SK-N-SH (cell line): ENCODE measurements at regions not wholly inside any gene's neighbourhood (a gene's known extent, or its start where the extent isn't known, plus 50 kb on each side); places are given as distances from the start of the nearest gene placed in this dataset.

ENCODE experiments used
- CTCF ChIA-PET: fragments of 300-600, 350-600 bp; formaldehyde crosslinking; extraction: SDS; loops from one replicate; lab custom pipeline; 2021; lab: Yijun Ruan, JAX
- POLR2A ChIA-PET: fragments of 350-600 bp; sonication (Branson Sonifier 250); formaldehyde crosslinking; extraction: SDS; loops from one replicate; lab custom pipeline; 2020; ENCODE audit warnings: antibody characterized with exemption, inconsistent platforms; lab: Yijun Ruan, JAX
- DNase-seq: peaks from one replicate; pipeline ENCODE4 v3.0.0; 2012
- H2AFZ ChIP-seq: fragments of 200-600 bp; sonication (generic); 2 replicates; pipeline ENCODE4 v1.8.1; 2016; ENCODE audit warnings: antibody characterized with exemption, mild to moderate bottlenecking, low read depth
- H3F3A ChIP-seq: fragments of 200-600 bp; sonication (generic); replicated peaks from 2 replicates; pipeline ENCODE3; 2016; ENCODE audit warnings: antibody characterized with exemption, mild to moderate bottlenecking; ENCODE audit not compliant: insufficient read depth
- H3K27ac ChIP-seq, 2 experiments: fragments of 200-500 bp in 1 of 2; fragments of 200-600 bp in 1 of 2; sonication (Bioruptor generic) in 1 of 2; sonication (generic), shearing (Covaris generic) in 1 of 2; 2 replicates each; pipeline versions ENCODE4 v1.5.1 to v1.6.1; 2014 to 2016; ENCODE audit warnings: low read depth in 2 of 2, inconsistent platforms in 1 of 2, low read length in 1 of 2, mild to moderate bottlenecking in 1 of 2, mixed read lengths in 1 of 2
- H3K27me3 ChIP-seq: fragments of 200-600 bp; sonication (generic), shearing (Covaris generic); 2 replicates; pipeline ENCODE4 v1.6.1; 2016; ENCODE audit warnings: mixed run types; ENCODE audit not compliant: insufficient read depth
- H3K36me3 ChIP-seq, 2 experiments: fragments of 200-500 bp in 1 of 2; fragments of 200-600 bp in 1 of 2; sonication (Bioruptor generic) in 1 of 2; sonication (generic) in 1 of 2; replicated peaks in 1 of 2; 2 replicates each; pipeline versions ENCODE3 to v1.5.1; 2014 to 2016; ENCODE audit warnings: low read length in 1 of 2, mild to moderate bottlenecking in 1 of 2; ENCODE audit not compliant: insufficient read depth in 2 of 2, control insufficient read depth in 1 of 2
- H3K4me1 ChIP-seq, 2 experiments: fragments of 200-500 bp in 1 of 2; fragments of 200-600 bp in 1 of 2; sonication (Bioruptor generic) in 1 of 2; sonication (generic), shearing (Covaris generic) in 1 of 2; 2 replicates each; pipeline versions ENCODE4 v1.5.1 to v1.6.1; 2014 to 2016; ENCODE audit warnings: low read depth in 1 of 2, low read length in 1 of 2, mixed run types in 1 of 2; ENCODE audit not compliant: insufficient read depth in 2 of 2, control insufficient read depth in 1 of 2
- H3K4me2 ChIP-seq: fragments of 200-600 bp; sonication (generic), shearing (Covaris generic); 2 replicates; pipeline ENCODE4 v1.6.1; 2017; ENCODE audit warnings: mixed run types
- H3K4me3 ChIP-seq, 2 experiments: fragments of 200-500 bp in 1 of 2; fragments of 200-600 bp in 1 of 2; sonication (Bioruptor generic) in 1 of 2; sonication (generic), shearing (Covaris generic) in 1 of 2; 2 replicates each; pipeline versions ENCODE4 v1.5.1 to v1.8.1; 2014 to 2016; ENCODE audit warnings: low read depth in 2 of 2, inconsistent platforms in 1 of 2, low read length in 1 of 2, mild to moderate bottlenecking in 1 of 2, mixed read lengths in 1 of 2, moderate library complexity in 1 of 2
- H3K79me2 ChIP-seq: fragments of 200-600 bp; sonication (generic); 2 replicates; pipeline ENCODE4 v1.8.1; 2017; ENCODE audit warnings: mild to moderate bottlenecking; ENCODE audit not compliant: insufficient read depth
- H3K9ac ChIP-seq: fragments of 200-600 bp; sonication (generic); 2 replicates; pipeline ENCODE4 v1.6.1; 2017; ENCODE audit warnings: mixed run types
- H3K9me2 ChIP-seq: fragments of 200-600 bp; sonication (generic); 2 replicates; pipeline ENCODE4 v1.6.1; 2017; ENCODE audit warnings: mixed run types
- H3K9me3 ChIP-seq: fragments of 200-600 bp; sonication (generic); 2 replicates; pipeline ENCODE4 v1.6.1; 2017; ENCODE audit warnings: mixed run types, mild to moderate bottlenecking, moderate library complexity
- H4K20me1 ChIP-seq: fragments of 200-600 bp; sonication (generic); 2 replicates; pipeline ENCODE4 v1.6.1; 2017; ENCODE audit warnings: mild to moderate bottlenecking, mixed run types; ENCODE audit not compliant: insufficient read depth
- ELF1 ChIP-seq: IDR thresholded peaks from 2 replicates; pipeline ENCODE4 v1.4.0; 2012
- FOSL2 ChIP-seq: IDR thresholded peaks from 2 replicates; pipeline ENCODE4 v1.4.0; 2012; ENCODE audit warnings: low read depth, mild to moderate bottlenecking, moderate library complexity, borderline replicate concordance
- FOXJ3 ChIP-seq: sonication (generic); formaldehyde crosslinking; IDR thresholded peaks from 2 replicates; pipeline ENCODE4 v1.5.1; 2020; ENCODE audit warnings: mild to moderate bottlenecking, missing genetic modification reagents
- FOXM1 ChIP-seq: IDR thresholded peaks from 2 replicates; pipeline ENCODE4 v1.4.0; 2012; ENCODE audit warnings: low read depth, mild to moderate bottlenecking
- GABPA ChIP-seq: IDR thresholded peaks from 2 replicates; pipeline ENCODE4 v1.4.0; 2012; ENCODE audit warnings: low read depth, mild to moderate bottlenecking
- POLR2AphosphoS5 ChIP-seq: IDR thresholded peaks from 2 replicates; pipeline ENCODE4 v1.6.1; 2012; ENCODE audit warnings: low read depth, low read length
- SIN3A ChIP-seq: IDR thresholded peaks from 2 replicates; pipeline ENCODE4 v1.6.1; 2012; ENCODE audit warnings: low read depth, mild to moderate bottlenecking, low read length, moderate library complexity, borderline replicate concordance
- SMC3 ChIP-seq: IDR thresholded peaks from 2 replicates; pipeline ENCODE4 v1.6.1; 2012; ENCODE audit warnings: low read depth, low read length, improper control_type of control experiment
- TAF1 ChIP-seq: IDR thresholded peaks from 2 replicates; pipeline ENCODE4 v1.6.1; 2012; ENCODE audit warnings: low read depth, mild to moderate bottlenecking, low read length, moderate library complexity, borderline replicate concordance
- YY1 ChIP-seq: IDR thresholded peaks from 2 replicates; pipeline ENCODE4 v1.4.0; 2012; ENCODE audit warnings: low read depth, mild to moderate bottlenecking
- WGBS: methylation state at CpG from one replicate; pipeline ENCODE4 v1.1.6; 2017; ENCODE audit warnings: low lambda C conversion rate; 5-methylcytosine and 5-hydroxymethylcytosine counted together
- TF ChIP-seq, protein P1 (sequence below): fragments of 200-600 bp; sonication (generic); IDR thresholded peaks from 2 replicates; pipeline ENCODE4 v1.6.1; 2017; ENCODE audit warnings: antibody characterized with exemption, mild to moderate bottlenecking, moderate library complexity
- TF ChIP-seq, protein P2 (sequence below): IDR thresholded peaks from 2 replicates; pipeline ENCODE4 v1.4.0; 2012; ENCODE audit warnings: low read depth
- TF ChIP-seq, protein P3 (sequence below): IDR thresholded peaks from 2 replicates; pipeline ENCODE4 v1.6.1; 2012; ENCODE audit warnings: mild to moderate bottlenecking, low read depth, low read length, moderate library complexity

DNA sequence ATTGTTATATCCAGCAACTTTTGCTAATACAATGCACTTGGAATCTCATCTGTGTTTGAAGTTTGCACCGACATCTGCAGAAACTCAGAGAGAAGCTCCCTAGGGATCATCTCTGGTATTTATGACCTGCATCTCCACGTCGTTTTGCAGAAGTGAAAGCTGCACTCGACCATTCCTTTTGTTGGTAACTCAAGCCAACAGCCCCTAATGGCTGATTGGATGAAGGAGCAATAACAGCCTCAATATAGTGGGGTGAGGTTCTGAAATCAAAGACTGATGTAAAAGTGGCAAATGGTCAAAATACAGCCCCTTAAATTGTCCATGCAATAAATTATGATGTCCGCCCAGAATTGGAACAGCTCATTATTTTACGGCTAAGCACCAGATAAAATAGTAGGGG lies 344.2 kb upstream of the KAZN start:
- no peak overlapping the region for H3K27ac ChIP-seq
- CTCF ChIA-PET = no interaction called here
- H3K79me2 ChIP-seq = no peaks in the 10 kb centered on the region
- H2AFZ ChIP-seq = no peak overlapping the region
- WGBS = 19% methylated on average over 6 of the region's 6 CpGs
- TF ChIP-seq FOXM1 (no peak), GABPA (no peak), FOXJ3 (CRISPR knock-in tag) (no peak), FOSL2 (no peak), SIN3A (no peak), YY1 (no peak), ELF1 (no peak)
- TF ChIP-seq, protein P1, sequence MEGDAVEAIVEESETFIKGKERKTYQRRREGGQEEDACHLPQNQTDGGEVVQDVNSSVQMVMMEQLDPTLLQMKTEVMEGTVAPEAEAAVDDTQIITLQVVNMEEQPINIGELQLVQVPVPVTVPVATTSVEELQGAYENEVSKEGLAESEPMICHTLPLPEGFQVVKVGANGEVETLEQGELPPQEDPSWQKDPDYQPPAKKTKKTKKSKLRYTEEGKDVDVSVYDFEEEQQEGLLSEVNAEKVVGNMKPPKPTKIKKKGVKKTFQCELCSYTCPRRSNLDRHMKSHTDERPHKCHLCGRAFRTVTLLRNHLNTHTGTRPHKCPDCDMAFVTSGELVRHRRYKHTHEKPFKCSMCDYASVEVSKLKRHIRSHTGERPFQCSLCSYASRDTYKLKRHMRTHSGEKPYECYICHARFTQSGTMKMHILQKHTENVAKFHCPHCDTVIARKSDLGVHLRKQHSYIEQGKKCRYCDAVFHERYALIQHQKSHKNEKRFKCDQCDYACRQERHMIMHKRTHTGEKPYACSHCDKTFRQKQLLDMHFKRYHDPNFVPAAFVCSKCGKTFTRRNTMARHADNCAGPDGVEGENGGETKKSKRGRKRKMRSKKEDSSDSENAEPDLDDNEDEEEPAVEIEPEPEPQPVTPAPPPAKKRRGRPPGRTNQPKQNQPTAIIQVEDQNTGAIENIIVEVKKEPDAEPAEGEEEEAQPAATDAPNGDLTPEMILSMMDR = no peak
- TF ChIP-seq, protein P2, sequence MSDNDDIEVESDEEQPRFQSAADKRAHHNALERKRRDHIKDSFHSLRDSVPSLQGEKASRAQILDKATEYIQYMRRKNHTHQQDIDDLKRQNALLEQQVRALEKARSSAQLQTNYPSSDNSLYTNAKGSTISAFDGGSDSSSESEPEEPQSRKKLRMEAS = no peak
- no peaks in the 10 kb centered on the region for H3K9me2 ChIP-seq
- no peaks in the 10 kb centered on the region for H4K20me1 ChIP-seq
- no peak overlapping the region for H3K4me2 ChIP-seq
- H3K27me3 ChIP-seq = no peaks in the 10 kb centered on the region
- DNase-seq = no peak
- no peaks in the 10 kb centered on the region for H3K9me3 ChIP-seq
- POLR2A ChIA-PET = no interaction called here
- no peaks in the 10 kb centered on the region for H3K4me1 ChIP-seq
- no peak overlapping the region for H3K9ac ChIP-seq
- H3K4me3 ChIP-seq = no peak overlapping the region
- no peaks in the 10 kb centered on the region for H3F3A ChIP-seq
- H3K36me3 ChIP-seq = no peaks in the 10 kb centered on the region

DNA sequence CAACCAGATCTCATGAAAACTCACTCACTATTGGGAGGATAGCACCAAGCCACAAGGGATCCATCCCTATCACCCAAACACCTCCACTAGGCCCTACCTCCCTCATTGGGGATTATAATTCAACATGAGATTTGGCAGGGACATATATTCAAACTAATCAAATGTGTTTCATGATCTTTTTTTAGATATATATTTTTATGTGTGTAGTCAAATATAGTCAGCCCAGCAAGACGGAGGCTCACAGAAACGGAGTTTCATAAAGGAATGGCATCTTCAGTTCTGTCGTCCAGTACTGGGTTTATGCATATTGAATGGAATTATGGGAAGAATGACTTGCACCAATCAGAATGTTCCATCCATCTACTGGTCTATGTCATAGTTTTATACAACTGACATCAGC lies 343.3 kb upstream of the KAZN start:
- Histone ChIP-seq H3K4me1 (no peaks in the 10 kb centered on the region), H3F3A (no peaks in the 10 kb centered on the region), H3K9me3 (no peaks in the 10 kb centered on the region)
- DNase-seq = no peak
- 17% methylated on average over 3 of the region's 3 CpGs for WGBS
- TF ChIP-seq FOXJ3 (CRISPR knock-in tag) = no peak
- TF ChIP-seq SMC3 = no peak
- TF ChIP-seq, protein P3, sequence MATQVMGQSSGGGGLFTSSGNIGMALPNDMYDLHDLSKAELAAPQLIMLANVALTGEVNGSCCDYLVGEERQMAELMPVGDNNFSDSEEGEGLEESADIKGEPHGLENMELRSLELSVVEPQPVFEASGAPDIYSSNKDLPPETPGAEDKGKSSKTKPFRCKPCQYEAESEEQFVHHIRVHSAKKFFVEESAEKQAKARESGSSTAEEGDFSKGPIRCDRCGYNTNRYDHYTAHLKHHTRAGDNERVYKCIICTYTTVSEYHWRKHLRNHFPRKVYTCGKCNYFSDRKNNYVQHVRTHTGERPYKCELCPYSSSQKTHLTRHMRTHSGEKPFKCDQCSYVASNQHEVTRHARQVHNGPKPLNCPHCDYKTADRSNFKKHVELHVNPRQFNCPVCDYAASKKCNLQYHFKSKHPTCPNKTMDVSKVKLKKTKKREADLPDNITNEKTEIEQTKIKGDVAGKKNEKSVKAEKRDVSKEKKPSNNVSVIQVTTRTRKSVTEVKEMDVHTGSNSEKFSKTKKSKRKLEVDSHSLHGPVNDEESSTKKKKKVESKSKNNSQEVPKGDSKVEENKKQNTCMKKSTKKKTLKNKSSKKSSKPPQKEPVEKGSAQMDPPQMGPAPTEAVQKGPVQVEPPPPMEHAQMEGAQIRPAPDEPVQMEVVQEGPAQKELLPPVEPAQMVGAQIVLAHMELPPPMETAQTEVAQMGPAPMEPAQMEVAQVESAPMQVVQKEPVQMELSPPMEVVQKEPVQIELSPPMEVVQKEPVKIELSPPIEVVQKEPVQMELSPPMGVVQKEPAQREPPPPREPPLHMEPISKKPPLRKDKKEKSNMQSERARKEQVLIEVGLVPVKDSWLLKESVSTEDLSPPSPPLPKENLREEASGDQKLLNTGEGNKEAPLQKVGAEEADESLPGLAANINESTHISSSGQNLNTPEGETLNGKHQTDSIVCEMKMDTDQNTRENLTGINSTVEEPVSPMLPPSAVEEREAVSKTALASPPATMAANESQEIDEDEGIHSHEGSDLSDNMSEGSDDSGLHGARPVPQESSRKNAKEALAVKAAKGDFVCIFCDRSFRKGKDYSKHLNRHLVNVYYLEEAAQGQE = no peak
- no peak for TF ChIP-seq GABPA
- TF ChIP-seq, protein P1 = no peak
- TF ChIP-seq POLR2AphosphoS5 = no peak
- no peak for TF ChIP-seq TAF1
- TF ChIP-seq, all 33 proteins: peak for 0
- Histone ChIP-seq H3K36me3 (no peaks in the 10 kb centered on the region), H3K4me2 (no peak overlapping the region), H3K9ac (no peak overlapping the region), H3K27me3 (no peaks in the 10 kb centered on the region), H3K79me2 (no peaks in the 10 kb centered on the region), H3K27ac (no peak overlapping the region), H3K4me3 (no peak overlapping the region), H4K20me1 (no peaks in the 10 kb centered on the region), H3K9me2 (no peaks in the 10 kb centered on the region), H2AFZ (no peak overlapping the region)
- POLR2A ChIA-PET = no interaction called here
- CTCF ChIA-PET = no interaction called here
